PFSK-1 (cell line): ENCODE measurements at regions not wholly inside any gene's neighbourhood (a gene's known extent, or its start where the extent isn't known, plus 50 kb on each side); places are given as distances from the start of the nearest gene placed in this dataset.

Experiments used
- FOXP2 ChIP-seq: optimal IDR thresholded peaks from 2 replicates; pipeline ENCODE3; 2011; ENCODE audit warnings: borderline replicate concordance, control low read depth, inconsistent platforms; ENCODE audit not compliant: insufficient read depth; ENCODE audit errors: extremely low read length, extremely low read depth
- POLR2AphosphoS5 ChIP-seq: IDR thresholded peaks from 2 replicates; pipeline ENCODE4 v1.6.1; 2012; ENCODE audit warnings: low read depth, mild to moderate bottlenecking, control low read depth, low read length, moderate library complexity
- REST ChIP-seq, 2 experiments: IDR thresholded peaks; 2 replicates each; pipeline versions ENCODE4 v1.6.1 to v1.8.0; 2011 to 2012; ENCODE audit warnings: low read depth in 2 of 2, low read length in 2 of 2, control low read depth in 1 of 2, inconsistent platforms in 1 of 2, mild to moderate bottlenecking in 1 of 2, moderate library complexity in 1 of 2; ENCODE audit not compliant: insufficient read depth in 1 of 2
- SIN3A ChIP-seq: IDR thresholded peaks from 2 replicates; pipeline ENCODE4 v1.6.1; 2012; ENCODE audit warnings: mild to moderate bottlenecking, low read length, moderate library complexity, borderline replicate concordance; ENCODE audit not compliant: insufficient read depth
- TAF1 ChIP-seq: IDR thresholded peaks from 2 replicates; pipeline ENCODE4 v1.6.1; 2012; ENCODE audit warnings: low read length, control low read depth, borderline replicate concordance; ENCODE audit not compliant: insufficient read depth

- no peak for TF ChIP-seq TAF1
- TF ChIP-seq REST (IDR thresholded peaks at IDR 0.05; ENCODE audit: insufficient read depth in 1 of 2, low read depth in 2 of 2, low read length in 2 of 2) = no peak
- TF ChIP-seq POLR2AphosphoS5 = no peak
- TF ChIP-seq SIN3A = no peak
- no peak for TF ChIP-seq FOXP2
These were observed 1508.3 kb downstream of the TBC1D22A start for GRCh38 chr22:48270731-48271130.

- TF ChIP-seq FOXP2 (no peak), POLR2AphosphoS5 (no peak), REST (IDR thresholded peaks at IDR 0.05; ENCODE audit: insufficient read depth in 1 of 2, low read depth in 2 of 2, low read length in 2 of 2) (no peak), TAF1 (no peak)
These were observed 1506.5 kb downstream of the TBC1D22A start for GRCh38 chr22:48268771-48269552.

GRCh38 chr22:48268293-48268692 lies 1505.8 kb downstream of the TBC1D22A start:
- TF ChIP-seq FOXP2 = no peak
- TF ChIP-seq TAF1 = no peak
- TF ChIP-seq REST (IDR thresholded peaks at IDR 0.05; ENCODE audit: insufficient read depth in 1 of 2, low read depth in 2 of 2, low read length in 2 of 2) = no peak
- no peak for TF ChIP-seq SIN3A
- TF ChIP-seq POLR2AphosphoS5 = no peak

- TF ChIP-seq POLR2AphosphoS5 (no peak), TAF1 (no peak), SIN3A (no peak)
These were observed 1505.2 kb downstream of the TBC1D22A start for GRCh38 chr22:48267681-48268080.

- TF ChIP-seq TAF1 (no peak), POLR2AphosphoS5 (no peak), SIN3A (no peak), REST (IDR thresholded peaks at IDR 0.05; ENCODE audit: insufficient read depth in 1 of 2, low read depth in 2 of 2, low read length in 2 of 2) (no peak), FOXP2 (no peak)
These were observed 1502.7 kb downstream of the TBC1D22A start for GRCh38 chr22:48265000-48265625.
